Astrocyte (in vitro differentiated cells and primary cell): ENCODE measurements at regions not wholly inside any gene's neighbourhood (a gene's known extent, or its start where the extent isn't known, plus 50 kb on each side); places are given as distances from the start of the nearest gene placed in this dataset.

Experiments
- CTCF ChIP-seq: IDR thresholded peaks from 2 replicates; pipeline ENCODE4 v1.5.1; 2011; ENCODE audit warnings: low read depth, mild to moderate bottlenecking, inconsistent platforms, low read length, moderate library complexity; ENCODE audit not compliant: insufficient read depth
- EZH2 ChIP-seq: IDR thresholded peaks from 2 replicates; pipeline ENCODE4 v1.6.1; 2012; ENCODE audit warnings: mild to moderate bottlenecking, low read length, inconsistent platforms; ENCODE audit not compliant: insufficient read depth

GRCh38 chr21:34235514-34235913 lies 128.3 kb upstream of the KCNE2 start:
- TF ChIP-seq EZH2: no peak
- TF ChIP-seq CTCF: no peak
